ENCODE measurements at regions not wholly inside any gene's neighbourhood (a gene's known extent, or its start where the extent isn't known, plus 50 kb on each side); places are given as distances from the start of the nearest gene placed in this dataset.

- no peaks in the 10 kb centered on the region for H3K27me3 ChIP-seq
- H3K4me3 ChIP-seq = no peak overlapping the region
- H3K4me1 ChIP-seq (replicated peaks in 1 of 2) = no peaks in the 10 kb centered on the region
- intact Hi-C loops (cut with DNase I) = no loop called here
- H3K36me3 ChIP-seq (replicated peaks in 1 of 2) = no peaks in the 10 kb centered on the region
- DNase-seq = peak in 1 of 7 donors; percentile 25
- no peak overlapping the region for H3K27ac ChIP-seq
- no peak for TF ChIP-seq POLR2A (IDR thresholded peaks at IDR 0.05)
- no peak for TF ChIP-seq CTCF (IDR thresholded peaks at IDR 0.05)
- no peaks in the 10 kb centered on the region for H3K9me3 ChIP-seq (replicated peaks in 1 of 3)
- 79 to 90% (median 85%) methylated on average over 7 of the region's 7 CpGs for whole genome bisulfite sequencing, 4 donors
Measured at GRCh38 chr1:175864183-175864582, 120.8 kb upstream of the TNR start.

- Histone ChIP-seq H3K27ac (no peak overlapping the region), H3K36me3 (replicated peaks in 1 of 2) (no peaks in the 10 kb centered on the region), H3K4me1 (replicated peaks in 1 of 2) (no peaks in the 10 kb centered on the region), H3K27me3 (no peaks in the 10 kb centered on the region), H3K4me3 (no peak overlapping the region), H3K9me3 (replicated peaks in 1 of 3) (no peaks in the 10 kb centered on the region)
- intact Hi-C loops (cut with DNase I) = no loop called here
- TF ChIP-seq POLR2A (IDR thresholded peaks at IDR 0.05) (no peak), CTCF (IDR thresholded peaks at IDR 0.05) (no peak)
- 85 to 91% (median 89%) methylated on average over 14 of the region's 14 CpGs for WGBS, 4 donors
- DNase-seq = peak in 1 of 7 donors; percentile 21
Measured at GRCh38 chr1:175863299-175864050, 120.1 kb upstream of the TNR start.

GRCh38 chr1:175862408-175862807 is 119.0 kb upstream of the TNR start:
- H3K9me3 ChIP-seq (replicated peaks in 1 of 3) = no peaks in the 10 kb centered on the region
- intact Hi-C loops (cut with DNase I) = no loop called here
- no peaks in the 10 kb centered on the region for H3K27me3 ChIP-seq

More at GRCh38 chr1:175862408-175862807, 119.0 kb upstream of the TNR start:
- H3K4me3 ChIP-seq = no peak overlapping the region
- H3K4me1 ChIP-seq (replicated peaks in 1 of 2) = no peaks in the 10 kb centered on the region
- TF ChIP-seq CTCF (IDR thresholded peaks at IDR 0.05) (no peak), POLR2A (IDR thresholded peaks at IDR 0.05) (no peak)
- 68 to 75% (median 72%) methylated on average over 3 of the region's 3 CpGs for WGBS, 4 donors
- H3K36me3 ChIP-seq (replicated peaks in 1 of 2) = no peaks in the 10 kb centered on the region
- peak in 1 of 7 donors; percentile 14 for DNase-seq
- H3K27ac ChIP-seq = no peak overlapping the region
